G401.6 (cell line): ENCODE measurements at regions not wholly inside any gene's neighbourhood (a gene's known extent, or its start where the extent isn't known, plus 50 kb on each side); places are given as distances from the start of the nearest gene placed in this dataset.
"Not testable (repeated sequence)": the region's sequence is repeated elsewhere in the genome, so short reads cannot be mapped to it uniquely, and the experiment has no call there.

ENCODE experiments used
- FAIRE-seq: peaks from 2 replicates; lab custom pipeline; 2012; peaks lifted over from hg19 to GRCh38; lab: Jason Lieb, UNC

GRCh38 chr22:47366026-47366767, 603.7 kb downstream of the TBC1D22A start:
- FAIRE-seq, result no peak

- FAIRE-seq, result no peak
These were observed 598.8 kb downstream of the TBC1D22A start for GRCh38 chr22:47361247-47361646.

GRCh38 chr22:47357493-47357892, 595.0 kb downstream of the TBC1D22A start:
- FAIRE-seq, result no peak

DNA sequence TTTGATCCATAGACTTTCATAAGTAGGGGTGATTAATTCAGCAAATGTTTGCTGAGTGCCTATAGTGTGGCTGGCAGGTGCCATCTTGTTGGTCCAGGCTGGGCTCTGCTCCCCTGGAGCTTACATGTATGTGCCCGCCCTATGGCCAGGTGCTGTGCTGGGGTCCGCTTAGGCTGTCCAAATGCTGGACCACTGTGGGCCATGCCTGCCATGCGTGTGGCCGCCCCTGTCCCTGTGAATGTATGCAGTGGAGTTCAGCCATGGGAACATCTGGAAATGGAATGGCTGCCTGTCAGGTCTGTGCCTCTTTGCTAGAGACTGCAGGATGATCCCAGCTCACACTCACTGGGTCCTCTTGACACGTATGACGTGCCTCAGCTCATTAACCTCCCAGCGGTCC, 594.6 kb downstream of the TBC1D22A start:
- FAIRE-seq, result no peak

DNA sequence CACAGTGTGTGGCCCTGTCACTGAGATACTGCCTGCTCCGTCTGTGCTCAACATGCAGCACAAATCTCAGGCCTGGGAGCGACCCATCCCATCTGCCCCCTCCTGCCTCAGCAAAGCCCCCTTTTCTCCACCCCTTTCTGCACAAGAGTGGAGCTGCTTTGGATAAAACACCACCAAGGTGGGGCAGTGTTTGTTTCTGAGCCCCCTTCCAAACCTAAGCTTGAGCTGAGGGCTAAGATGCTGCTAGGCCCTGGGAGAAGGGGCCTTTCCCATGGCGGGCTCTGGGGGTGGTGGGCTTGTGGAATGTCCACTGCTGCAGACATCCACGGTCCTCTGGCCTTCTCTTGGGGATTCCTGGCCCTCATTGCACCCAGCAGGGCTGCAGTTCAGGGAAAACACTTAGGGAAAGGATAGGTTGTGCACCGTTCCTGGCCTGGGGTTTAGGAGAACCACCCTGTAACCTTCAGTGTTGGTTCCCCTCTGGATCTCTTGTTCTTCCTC, 594.1 kb downstream of the TBC1D22A start:
- FAIRE-seq, result no peak

DNA sequence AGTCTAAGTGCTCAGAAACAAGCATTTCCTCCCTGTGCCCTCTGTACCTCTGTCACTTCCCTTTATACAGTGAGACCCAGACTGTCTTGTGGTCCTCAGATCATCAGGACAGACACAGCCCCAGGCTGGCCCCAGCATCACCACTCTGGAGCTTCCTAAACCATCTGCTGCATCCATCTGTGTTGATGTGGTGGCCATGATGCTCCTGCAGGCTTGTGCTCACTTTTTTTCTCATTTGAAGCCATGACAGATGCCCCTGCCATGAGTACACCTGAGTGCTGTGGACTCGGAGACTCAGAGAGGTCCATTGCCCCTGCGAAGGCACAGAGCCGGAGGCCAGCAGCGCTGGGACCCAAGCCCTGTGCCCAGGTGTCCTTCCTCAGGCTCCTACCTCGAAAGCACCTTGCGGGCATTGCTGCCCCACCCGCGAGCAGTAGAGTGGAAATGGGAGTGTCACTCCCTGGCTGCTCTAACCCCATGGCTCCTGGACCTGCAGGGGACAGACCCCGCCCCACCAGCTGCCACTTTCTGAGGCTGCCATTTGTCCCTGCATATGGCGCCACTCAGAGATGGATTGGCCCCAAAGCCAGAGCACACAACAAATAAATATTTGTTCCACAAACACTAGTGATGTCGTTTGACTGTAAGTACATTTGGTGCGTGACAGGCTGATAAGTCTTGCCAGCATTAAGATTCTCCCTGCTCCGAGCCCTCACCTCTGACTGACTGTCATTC, 593.5 kb downstream of the TBC1D22A start:
- no peak for FAIRE-seq

GRCh38 chr22:47355388-47355725, 592.9 kb downstream of the TBC1D22A start:
- FAIRE-seq, result no peak

DNA sequence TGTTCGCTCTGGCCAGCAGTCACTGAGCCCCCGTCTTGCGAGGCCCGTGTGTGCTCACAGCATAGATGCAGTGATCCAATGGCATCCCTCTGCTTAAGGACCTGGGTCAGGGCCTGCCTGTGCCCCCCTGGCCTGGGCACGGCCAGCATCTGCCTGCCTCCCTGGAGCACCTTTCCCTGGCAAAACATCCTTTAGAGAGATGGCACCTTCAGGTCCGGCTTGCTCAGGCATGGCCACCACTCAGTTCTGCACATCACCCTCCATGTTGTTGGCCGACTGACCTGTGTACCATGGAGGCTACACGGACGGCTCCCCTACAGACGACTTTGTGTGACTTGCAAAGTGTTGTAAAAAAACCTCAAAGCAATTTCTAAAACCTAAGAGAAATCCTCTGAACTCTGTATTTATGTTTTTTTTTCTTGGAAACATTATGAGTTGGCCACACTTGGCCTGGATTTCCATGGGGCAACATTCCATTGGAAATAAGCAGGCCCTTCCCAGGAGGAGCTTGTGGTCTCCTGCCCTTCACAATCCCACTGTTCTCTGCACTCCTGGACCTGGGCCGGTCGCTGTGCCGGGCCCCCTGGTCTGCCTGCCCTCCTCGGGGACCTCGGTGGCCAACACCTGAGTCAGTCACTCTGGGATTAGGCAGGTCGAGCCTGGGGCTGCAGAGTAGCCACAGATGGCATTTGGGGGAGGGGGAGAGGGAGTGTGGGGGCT, 592.4 kb downstream of the TBC1D22A start:
- FAIRE-seq, result no peak

DNA sequence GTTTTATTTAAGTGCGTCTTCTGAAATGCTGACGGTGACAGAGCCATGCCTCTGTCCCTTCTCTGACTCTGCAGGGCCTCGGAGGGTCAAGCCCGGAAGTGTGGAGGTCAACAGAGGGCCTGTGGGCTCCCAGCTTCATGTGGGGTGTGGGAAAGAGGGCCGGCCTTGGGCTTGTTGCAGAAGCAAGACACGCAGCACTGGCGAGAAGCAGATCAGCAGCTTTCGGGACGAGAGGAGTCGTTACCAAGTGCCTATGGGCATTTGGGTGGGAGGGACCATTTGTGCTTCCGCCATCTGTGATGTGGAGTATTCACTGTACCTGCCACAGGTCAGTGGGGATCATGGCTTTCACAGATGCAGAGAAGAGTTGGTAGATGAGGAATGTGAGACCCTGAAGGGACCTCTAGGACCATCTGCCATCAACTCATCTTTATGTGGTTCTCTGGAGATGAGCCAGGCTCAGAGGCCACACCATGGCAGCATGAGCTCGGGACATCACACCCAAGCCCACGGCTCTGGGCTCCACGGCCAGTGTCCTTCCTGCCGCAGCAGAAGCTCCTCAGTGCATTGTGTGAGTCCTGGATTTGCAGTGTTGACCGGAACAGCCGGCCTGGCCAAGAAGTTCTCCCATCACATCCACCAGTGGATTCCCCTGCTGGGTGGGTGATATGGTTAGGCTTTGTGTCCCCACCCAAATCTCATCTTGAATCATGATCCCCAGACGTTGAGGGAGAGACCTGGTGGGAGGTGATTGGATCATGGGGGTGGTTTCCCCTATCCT, 590.7 kb downstream of the TBC1D22A start:
- FAIRE-seq, result no peak

DNA sequence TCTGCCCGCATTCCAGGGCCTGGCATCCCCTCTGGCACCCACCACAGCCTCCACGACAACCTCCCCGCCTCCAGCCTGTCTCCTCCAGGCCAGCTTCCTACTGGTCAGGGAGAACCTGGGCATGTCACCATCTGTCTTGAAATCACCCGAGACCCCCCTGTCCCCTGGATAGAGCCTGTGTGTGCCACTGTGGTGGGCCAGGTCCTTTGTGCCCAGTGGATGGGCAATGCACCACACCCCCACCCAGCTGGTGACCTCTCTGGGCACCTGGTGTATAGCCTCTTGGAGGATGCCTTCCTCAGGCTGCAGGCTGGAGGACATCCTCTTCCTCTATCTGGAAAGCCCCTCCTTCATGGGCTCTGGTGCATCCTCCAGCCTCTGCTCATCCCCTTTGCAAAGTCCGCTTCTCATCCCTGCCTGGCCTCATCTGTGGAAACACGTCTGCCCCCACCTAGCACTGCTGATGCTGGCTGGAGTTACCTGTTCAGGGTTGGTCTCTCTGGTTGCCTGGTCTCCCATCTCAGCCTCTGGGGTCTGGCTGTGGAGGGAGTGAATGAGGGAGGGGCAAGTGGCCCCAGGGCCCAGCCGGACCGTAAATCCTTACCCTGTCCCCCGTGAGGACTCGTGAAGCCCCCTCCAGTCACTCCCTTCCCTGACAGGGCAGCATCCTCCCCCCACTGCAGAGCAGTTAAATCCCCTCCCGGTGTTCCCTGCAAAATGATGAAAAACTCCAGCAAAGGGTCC, 589.6 kb downstream of the TBC1D22A start:
- FAIRE-seq, result no peak

DNA sequence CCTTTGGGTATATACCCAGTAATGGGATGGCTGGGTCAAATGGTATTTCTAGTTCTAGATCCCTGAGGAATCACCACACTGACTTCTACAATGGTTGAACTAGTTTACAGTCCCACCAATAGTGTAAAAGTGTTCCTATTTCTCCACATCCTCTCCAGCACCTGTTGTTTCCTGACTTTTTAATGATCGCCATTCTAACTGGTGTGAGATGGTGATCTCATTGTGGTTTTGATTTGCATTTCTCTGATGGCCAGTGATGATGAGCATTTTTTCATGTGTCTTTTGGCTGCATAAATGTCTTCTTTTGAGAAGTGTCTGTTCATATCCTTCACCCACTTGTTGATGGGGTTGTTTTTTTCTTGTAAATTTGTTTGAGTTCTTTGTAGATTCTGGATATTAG, 583.8 kb downstream of the TBC1D22A start:
- not testable (repeated sequence) for FAIRE-seq

- FAIRE-seq, result no peak
These were observed 582.6 kb downstream of the TBC1D22A start for GRCh38 chr22:47345025-47345424.

- FAIRE-seq, result no peak
These were observed 582.0 kb downstream of the TBC1D22A start for GRCh38 chr22:47344414-47344813.

- FAIRE-seq, result no peak
These were observed 581.2 kb downstream of the TBC1D22A start for GRCh38 chr22:47343611-47344010.

GRCh38 chr22:47342446-47342845, 580.0 kb downstream of the TBC1D22A start:
- FAIRE-seq, result no peak

GRCh38 chr22:47341464-47341863, 579.0 kb downstream of the TBC1D22A start:
- FAIRE-seq, result no peak

DNA sequence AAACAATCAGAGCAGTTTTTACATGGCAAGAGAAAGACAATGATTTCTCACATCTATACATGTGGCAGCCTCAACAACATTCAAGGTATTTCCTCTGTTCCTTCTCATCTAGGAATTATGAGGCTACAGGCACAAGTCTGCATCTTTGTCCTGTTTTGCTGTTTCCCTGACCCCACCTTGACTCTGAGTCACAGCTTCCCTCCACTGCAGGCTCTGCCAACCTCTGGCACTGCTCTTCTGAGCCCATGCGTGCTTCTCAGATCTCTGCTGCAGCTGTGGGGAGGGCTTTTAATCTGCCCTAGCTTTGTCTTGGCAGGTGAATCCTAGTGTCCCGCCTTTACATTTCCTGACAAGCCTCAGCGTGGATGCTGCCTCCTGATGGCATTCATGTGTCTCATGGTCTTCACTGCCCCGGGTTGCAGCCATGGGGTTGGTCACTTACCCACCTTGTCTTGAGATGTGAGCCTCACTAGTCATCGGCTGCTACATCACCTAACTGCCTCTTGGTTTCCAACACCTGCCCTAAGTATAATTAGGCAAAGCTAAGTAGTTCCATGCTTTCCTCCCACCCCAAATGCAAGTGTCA, 578.5 kb downstream of the TBC1D22A start:
- no peak for FAIRE-seq

- no peak for FAIRE-seq
These were observed 574.7 kb downstream of the TBC1D22A start for GRCh38 chr22:47337161-47337621.

DNA sequence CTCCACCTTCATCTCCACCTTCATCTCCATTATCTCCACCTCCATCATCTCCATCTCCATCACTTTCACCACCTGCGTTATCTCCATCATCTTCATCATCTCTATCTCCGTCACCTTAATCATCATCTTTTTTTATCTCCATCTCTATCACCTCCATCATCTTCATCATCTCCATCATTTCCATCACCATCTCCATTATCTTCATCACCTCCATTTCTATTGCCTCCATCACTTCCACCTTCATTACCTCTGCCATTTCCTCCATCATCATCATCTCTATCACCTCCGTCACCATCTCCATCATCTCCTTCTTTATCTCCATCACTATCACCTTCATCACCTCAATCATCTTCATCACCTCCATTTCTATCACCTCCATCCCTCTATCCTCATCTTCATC, 573.5 kb downstream of the TBC1D22A start:
- no peak for FAIRE-seq

GRCh38 chr22:47335460-47335859, 573.0 kb downstream of the TBC1D22A start:
- no peak for FAIRE-seq

GRCh38 chr22:47334601-47335000, 572.2 kb downstream of the TBC1D22A start:
- FAIRE-seq, result no peak
